Stimulated activated CD4-positive, alpha-beta T cell treated with anti-CD3 and anti-CD28 coated beads, Interleukin-12 subunit alpha, Interleukin-12 subunit beta, amount 100 ng/mL, for 4 hours (primary cell): ENCODE measurements at regions not wholly inside any gene's neighbourhood (a gene's known extent, or its start where the extent isn't known, plus 50 kb on each side); places are given as distances from the start of the nearest gene placed in this dataset.

Source experiments
- DNase-seq: peaks from one replicate; pipeline ENCODE4 v3.0.0-alpha.2; 2020

DNA sequence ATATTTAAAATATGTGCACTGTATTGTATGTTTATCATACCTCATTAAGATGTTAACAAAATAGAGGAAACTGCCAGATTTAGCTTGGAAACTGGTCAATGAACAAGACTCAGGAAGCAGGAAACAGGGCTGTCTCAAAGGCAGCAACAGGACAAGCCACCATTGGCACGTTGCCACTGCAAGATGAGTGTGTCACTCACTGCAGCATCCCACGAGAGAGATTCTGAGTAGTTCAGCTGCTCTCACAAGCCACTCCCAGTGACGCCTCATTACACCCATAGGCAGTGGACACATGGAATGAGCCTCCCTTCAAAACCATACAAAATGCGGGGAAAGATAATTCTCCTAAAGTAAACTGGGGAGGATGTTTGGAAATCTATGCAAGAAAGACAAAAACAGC lies 181.9 kb upstream of the DLGAP1 start:
- no peak for DNase-seq

GRCh38 chr18:4631239-4631638 lies 176.1 kb upstream of the DLGAP1 start:
- no peak for DNase-seq

DNA sequence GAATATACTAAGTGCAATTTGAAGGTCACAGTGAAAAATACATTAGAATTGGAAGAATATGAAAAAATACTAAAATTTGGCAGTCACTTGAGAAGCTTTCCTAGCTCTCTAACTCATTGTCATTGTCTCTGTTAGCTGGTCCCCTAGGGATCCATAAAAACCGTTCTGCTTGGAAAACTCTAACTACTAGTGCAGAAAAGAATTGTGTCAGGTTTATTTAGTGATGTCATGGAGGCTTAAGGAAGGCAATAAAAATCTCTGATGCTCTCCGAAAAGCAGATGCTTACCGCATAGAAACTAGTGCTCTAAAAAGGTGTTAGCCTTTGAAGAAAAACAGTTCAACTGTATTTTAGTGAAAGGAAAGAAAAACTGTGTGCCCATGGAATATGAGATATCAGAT lies 150.1 kb upstream of the DLGAP1 start:
- no peak for DNase-seq

- no peak for DNase-seq
These were observed 148.8 kb upstream of the DLGAP1 start for GRCh38 chr18:4603955-4604354.

DNA sequence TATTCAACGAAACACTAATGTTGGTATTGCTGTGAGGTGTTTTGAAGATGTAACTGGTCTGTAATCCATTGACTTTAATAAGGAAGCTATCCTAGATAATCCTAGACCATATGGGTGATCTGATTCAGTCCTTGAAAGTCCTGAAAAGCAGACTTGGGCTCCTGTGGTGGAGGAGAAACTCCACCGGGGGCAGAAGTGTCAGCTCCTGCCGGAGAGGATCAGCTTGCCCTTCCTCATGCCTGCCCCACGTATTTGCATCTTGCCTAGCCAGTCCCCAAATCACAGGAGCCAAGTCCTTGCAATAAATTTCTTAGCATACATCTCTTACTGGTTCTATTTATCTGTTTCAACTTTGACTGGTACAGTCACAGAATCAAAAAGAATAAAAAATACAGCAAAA lies 144.2 kb upstream of the DLGAP1 start:
- no peak for DNase-seq

DNA sequence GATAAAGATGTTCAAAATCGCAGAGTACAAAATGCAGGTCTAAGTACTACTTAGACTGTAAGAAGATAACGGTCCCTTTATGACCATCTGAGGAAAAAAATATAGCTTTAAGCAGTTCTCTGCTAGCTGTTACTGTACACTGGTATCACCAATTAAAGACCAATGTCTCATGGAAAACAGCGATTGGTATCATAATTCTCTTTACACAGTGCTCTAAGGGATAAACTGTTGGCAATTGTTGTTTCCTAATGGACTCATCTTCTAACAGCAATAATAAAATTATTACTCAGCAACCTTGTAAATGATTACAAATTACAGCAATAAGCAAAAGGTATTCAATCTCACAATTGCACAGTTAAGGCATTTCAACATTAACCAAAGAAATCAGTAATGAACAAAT lies 142.2 kb upstream of the DLGAP1 start:
- no peak for DNase-seq

- no peak for DNase-seq
These were observed 138.8 kb upstream of the DLGAP1 start for GRCh38 chr18:4593895-4594294.

DNA sequence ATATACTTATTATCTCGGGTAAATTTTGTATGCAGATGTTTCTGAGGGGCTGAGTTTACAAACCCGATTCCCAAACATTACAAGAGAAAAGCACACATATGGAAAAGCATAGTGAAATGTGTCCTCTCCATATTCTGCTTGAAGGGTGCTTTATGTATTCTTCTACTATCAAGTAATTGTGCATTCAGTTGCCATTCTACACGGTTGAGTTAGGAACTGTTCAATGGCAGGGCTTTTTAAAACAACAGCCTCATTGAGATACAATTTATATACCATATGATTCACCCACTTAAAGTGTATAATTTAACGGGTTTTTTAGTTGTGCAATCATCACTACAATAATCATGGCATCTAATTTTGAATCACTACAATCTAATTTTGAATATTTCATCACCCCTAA lies 138.4 kb upstream of the DLGAP1 start:
- no peak for DNase-seq

GRCh38 chr18:4589056-4589800 lies 134.1 kb upstream of the DLGAP1 start:
- no peak for DNase-seq

- DNase-seq, result no peak
These were observed 132.1 kb upstream of the DLGAP1 start for GRCh38 chr18:4587204-4587603.

DNA sequence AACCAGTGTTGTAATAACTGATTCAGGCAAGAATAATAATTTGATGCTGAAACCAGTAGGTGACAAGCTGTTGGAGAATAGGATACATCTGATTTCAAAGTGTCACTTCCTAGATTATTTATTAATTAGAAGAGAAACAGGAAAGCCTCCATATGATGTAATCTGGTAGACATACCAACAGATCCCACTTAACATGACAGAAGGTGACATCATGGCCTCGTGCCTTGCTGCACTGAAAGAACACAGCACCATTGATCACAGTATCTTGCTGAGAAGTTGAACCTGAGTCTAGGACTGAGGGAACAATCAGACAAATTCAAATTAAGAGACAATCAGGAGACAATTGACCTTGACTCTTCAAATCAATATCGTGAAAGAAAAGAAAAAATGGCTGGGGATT lies 131.6 kb upstream of the DLGAP1 start:
- no peak for DNase-seq

DNA sequence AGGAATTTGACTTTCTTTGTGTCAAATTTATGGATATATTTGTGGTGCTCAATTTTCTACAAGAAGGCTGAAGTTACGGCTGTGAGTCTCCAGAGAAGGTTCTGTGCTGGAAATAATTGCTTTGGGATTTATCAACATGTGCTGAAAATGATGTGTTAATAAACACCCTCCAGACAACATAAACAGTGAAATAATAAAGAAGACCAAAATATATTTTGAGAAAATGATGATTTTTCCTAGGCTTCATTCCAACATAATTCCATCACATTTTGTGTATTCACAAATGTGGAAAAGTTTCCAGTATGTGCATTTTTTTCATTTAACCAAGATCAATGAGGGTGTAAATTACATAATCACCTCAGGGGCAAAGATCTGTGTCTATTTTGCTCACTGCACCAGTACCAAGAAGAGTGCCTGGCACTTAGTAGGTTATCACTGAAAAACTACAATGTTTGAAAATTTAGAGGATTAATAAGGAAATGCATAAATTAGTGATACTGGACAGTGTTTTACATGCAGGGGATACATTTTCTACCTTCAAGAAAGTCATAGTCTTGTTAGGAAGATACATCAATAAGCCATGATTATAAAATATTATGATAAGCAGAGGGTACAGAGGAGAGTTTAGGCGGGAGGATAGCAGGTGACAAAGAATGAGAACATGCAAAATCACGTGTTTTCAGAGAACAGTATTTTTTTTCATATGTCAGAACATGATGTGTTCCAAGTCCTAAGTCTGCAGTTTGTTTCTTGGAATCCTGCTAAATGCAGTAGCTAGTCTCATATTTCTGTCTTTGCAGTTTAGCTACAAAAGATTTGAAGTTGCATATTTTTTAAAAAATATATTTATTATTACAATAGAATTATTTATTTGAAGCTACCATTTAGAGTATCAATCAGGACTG lies 127.6 kb upstream of the DLGAP1 start:
- no peak for DNase-seq

- no peak for DNase-seq
These were observed 126.9 kb upstream of the DLGAP1 start for GRCh38 chr18:4581966-4582365.

DNA sequence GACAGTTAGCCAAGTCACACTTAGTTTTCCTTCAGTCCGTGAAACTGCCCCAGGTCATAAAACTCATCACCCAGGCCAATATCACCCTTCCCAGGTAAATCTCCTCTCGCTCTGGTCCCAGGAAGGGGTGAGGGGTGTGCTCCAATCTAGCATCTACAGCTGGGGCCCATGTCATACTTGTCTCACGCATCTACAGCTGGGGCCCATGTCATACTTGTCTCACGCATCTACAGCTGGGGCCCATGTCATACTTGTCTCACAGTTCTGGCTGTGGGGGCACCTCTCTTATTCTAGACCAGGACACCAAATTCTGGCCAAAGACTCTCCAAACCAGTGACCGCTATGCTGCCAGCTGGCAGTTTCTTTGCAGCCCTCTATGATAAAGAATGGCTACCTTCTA lies 123.3 kb upstream of the DLGAP1 start:
- no peak for DNase-seq

- no peak for DNase-seq
These were observed 118.6 kb upstream of the DLGAP1 start for GRCh38 chr18:4573735-4574134.

GRCh38 chr18:4557502-4557901 lies 102.4 kb upstream of the DLGAP1 start:
- no peak for DNase-seq

GRCh38 chr18:4551001-4551360 lies 95.9 kb upstream of the DLGAP1 start:
- no peak for DNase-seq

DNA sequence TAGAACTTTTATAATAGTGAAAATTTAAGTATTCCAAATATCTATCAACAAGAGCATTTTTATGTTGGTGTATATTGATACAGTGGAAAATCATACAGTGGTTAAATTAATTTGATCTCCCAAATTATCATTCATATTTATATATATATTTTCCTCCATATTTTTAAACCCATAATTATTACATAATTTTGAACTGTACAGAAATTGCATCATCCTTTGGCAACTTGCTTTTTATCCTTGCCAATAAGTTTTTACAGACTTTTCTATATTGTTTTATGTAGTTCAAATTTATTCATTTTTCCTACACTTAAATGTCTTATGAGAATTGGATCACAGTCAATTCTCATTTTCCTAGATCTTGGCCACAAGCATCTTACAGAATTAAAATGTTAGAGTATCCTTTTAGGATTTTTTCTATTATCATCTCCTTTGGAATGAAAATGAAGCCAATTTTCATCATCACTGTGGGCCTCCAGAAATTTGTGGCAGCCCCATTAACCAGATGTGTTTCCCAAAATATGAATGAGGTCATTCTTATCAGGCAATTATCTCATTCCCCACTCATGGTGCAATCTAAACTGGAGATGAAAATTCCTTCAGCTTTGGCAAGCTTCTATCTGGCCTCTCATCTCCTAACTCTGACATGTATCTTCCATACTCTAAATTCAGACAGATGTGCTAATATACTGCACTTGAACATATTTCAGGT lies 94.2 kb upstream of the DLGAP1 start:
- no peak for DNase-seq

DNA sequence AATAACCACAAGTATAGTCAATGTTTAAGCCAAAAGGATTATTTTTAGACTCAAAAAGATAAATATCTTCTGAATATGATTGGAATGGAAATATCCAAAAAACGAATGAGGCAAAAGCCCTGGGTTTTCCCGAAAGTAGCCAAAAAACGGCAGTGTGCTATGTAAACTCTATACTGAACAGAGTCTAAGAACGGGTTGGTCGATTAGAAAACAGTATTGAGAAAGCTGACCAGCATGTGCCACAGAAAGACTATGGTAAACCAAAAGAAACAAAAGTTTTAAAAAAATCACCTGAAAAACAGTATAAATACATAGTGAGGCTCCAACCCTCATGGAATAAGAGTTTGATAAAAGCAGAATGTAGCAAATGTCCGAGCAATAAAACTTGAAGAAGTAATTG lies 92.0 kb upstream of the DLGAP1 start:
- DNase-seq, result no peak

DNA sequence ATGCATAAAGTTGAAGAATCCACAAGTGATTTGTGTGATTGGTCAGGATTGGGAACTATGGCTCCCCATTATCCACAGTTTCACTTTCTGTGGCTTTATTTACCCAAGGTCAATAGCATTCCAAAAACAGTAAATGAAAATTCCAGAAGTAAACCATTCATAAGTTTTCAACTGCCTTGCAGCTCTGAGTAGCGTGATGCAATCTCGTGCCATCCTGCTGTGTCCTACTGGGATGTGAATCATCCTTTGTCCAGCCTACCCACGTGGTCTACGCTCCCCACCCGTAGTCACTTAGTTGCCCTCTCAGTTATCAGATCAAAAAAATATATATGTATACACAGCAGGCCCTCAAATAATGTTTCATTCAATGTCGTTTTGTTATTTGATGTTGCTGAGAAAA lies 89.0 kb upstream of the DLGAP1 start:
- no peak for DNase-seq

DNA sequence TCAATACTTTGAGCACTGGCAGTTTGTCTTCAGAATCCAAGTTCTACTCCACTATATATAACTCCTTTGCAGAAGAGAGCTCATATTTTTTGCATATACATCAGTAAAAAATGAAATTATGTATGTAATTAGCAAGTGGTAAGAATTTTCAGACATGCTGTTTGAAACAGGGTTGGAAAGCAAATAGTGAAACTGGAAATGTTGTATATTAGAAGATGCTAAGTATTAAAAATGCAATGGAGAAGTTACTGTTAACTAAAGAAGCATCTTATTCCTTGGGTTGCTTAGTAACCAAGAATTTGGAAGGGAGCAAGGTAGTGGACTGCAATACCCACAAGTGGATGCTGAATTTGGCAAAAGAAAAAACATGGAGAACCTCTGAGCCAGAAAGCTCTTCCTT lies 88.6 kb upstream of the DLGAP1 start:
- no peak for DNase-seq

GRCh38 chr18:4541588-4541987 lies 86.5 kb upstream of the DLGAP1 start:
- no peak for DNase-seq

GRCh38 chr18:4536447-4536846 lies 81.3 kb upstream of the DLGAP1 start:
- no peak for DNase-seq

- no peak for DNase-seq
These were observed 73.3 kb upstream of the DLGAP1 start for GRCh38 chr18:4528405-4528804.
